ENCODE measurements at regions not wholly inside any gene's neighbourhood (a gene's known extent, or its start where the extent isn't known, plus 50 kb on each side); places are given as distances from the start of the nearest gene placed in this dataset.

GRCh38 chr13:40205771-40206240 is 460.6 kb downstream of the FOXO1 start:
- DNase-seq: no peak
- Histone ChIP-seq H3K4me1 (ENCODE audit: control insufficient read depth in 2 of 3, insufficient read depth in 2 of 3, low read depth in 1 of 3, low read length in 3 of 3) (no peaks in the 10 kb centered on the region), H3K27me3 (ENCODE audit: control insufficient read depth, insufficient read depth, low read length) (no peaks in the 10 kb centered on the region), H3K27ac (ENCODE audit: low read depth in 2 of 2, low read length in 2 of 2) (no peak overlapping the region), H3K36me3 (ENCODE audit: control insufficient read depth in 2 of 3, insufficient read depth in 3 of 3, low read length in 3 of 3) (no peaks in the 10 kb centered on the region), H3K9me3 (ENCODE audit: control insufficient read depth in 2 of 3, insufficient read depth in 1 of 3, low read length in 3 of 3) (peaks cover 0 to 7% (median 0%) of the 10 kb centered on the region in 3 donors), H3K9ac (ENCODE audit: low read length in 3 of 3) (no peak overlapping the region), H3K4me3 (ENCODE audit: low read length in 3 of 3) (no peak overlapping the region)
- no peak for FAIRE-seq
- TF ChIP-seq, protein P1, sequence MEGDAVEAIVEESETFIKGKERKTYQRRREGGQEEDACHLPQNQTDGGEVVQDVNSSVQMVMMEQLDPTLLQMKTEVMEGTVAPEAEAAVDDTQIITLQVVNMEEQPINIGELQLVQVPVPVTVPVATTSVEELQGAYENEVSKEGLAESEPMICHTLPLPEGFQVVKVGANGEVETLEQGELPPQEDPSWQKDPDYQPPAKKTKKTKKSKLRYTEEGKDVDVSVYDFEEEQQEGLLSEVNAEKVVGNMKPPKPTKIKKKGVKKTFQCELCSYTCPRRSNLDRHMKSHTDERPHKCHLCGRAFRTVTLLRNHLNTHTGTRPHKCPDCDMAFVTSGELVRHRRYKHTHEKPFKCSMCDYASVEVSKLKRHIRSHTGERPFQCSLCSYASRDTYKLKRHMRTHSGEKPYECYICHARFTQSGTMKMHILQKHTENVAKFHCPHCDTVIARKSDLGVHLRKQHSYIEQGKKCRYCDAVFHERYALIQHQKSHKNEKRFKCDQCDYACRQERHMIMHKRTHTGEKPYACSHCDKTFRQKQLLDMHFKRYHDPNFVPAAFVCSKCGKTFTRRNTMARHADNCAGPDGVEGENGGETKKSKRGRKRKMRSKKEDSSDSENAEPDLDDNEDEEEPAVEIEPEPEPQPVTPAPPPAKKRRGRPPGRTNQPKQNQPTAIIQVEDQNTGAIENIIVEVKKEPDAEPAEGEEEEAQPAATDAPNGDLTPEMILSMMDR (IDR thresholded peaks at IDR 0.05; ENCODE audit: borderline replicate concordance, extremely low read depth, insufficient read depth): no peak
- intact Hi-C loops (cut with DNase I): no loop called here

DNA sequence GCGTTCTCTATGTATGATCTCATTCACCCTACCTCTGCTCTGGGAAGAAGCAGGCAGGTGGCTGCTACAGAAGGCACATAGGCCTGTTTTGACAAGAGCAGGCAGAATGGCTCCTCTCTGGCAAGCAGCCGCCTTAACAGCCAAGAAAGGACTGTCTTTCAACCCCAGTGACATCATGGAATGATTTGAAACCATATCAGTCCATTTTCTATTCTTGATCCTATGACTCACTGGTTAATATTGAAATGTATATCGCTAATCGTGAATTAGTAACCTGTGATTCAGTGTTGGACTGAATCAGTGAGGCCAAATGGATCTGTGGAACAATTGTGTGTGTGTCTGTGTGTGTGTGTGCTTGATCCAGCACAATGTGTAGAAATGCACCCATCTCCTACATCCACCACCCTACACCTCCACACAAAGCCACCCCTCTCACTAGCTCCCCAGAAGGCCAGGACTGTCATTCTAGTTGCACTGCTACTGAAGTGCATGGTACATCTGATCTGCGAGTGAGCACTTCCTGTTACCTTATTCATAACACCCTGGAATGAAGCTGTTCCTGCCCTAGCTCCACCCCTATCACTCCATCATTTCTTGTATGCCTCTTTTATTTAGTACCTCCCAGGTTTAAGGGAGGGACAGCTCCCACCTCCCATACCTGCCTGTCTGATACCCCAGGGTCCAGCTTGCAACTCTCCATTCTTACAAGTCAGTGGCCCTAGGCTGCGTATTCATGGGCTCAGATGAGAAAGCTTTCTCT is 460.0 kb downstream of the FOXO1 start:
- H3K36me3 ChIP-seq (ENCODE audit: control insufficient read depth in 2 of 3, insufficient read depth in 3 of 3, low read length in 3 of 3): no peaks in the 10 kb centered on the region
- TF ChIP-seq, protein P1 (IDR thresholded peaks at IDR 0.05; ENCODE audit: borderline replicate concordance, extremely low read depth, insufficient read depth): no peak
- H3K4me3 ChIP-seq (ENCODE audit: low read length in 3 of 3): no peak overlapping the region
- H3K9me3 ChIP-seq (ENCODE audit: control insufficient read depth in 2 of 3, insufficient read depth in 1 of 3, low read length in 3 of 3): peaks cover 0 to 7% (median 0%) of the 10 kb centered on the region in 3 donors
- no peaks in the 10 kb centered on the region for H3K4me1 ChIP-seq (ENCODE audit: control insufficient read depth in 2 of 3, insufficient read depth in 2 of 3, low read depth in 1 of 3, low read length in 3 of 3)
- FAIRE-seq (no peak), DNase-seq (no peak)
- no peak overlapping the region for H3K27ac ChIP-seq (ENCODE audit: low read depth in 2 of 2, low read length in 2 of 2)
- H3K27me3 ChIP-seq (ENCODE audit: control insufficient read depth, insufficient read depth, low read length): no peaks in the 10 kb centered on the region
- intact Hi-C loops (cut with DNase I): no loop called here
- H3K9ac ChIP-seq (ENCODE audit: low read length in 3 of 3): no peak overlapping the region

GRCh38 chr13:40207001-40207478 is 459.4 kb downstream of the FOXO1 start:
- Histone ChIP-seq H3K36me3 (ENCODE audit: control insufficient read depth in 2 of 3, insufficient read depth in 3 of 3, low read length in 3 of 3) (no peaks in the 10 kb centered on the region), H3K9me3 (ENCODE audit: control insufficient read depth in 2 of 3, insufficient read depth in 1 of 3, low read length in 3 of 3) (peaks cover 0 to 7% (median 0%) of the 10 kb centered on the region in 3 donors), H3K27me3 (ENCODE audit: control insufficient read depth, insufficient read depth, low read length) (no peaks in the 10 kb centered on the region), H3K9ac (ENCODE audit: low read length in 3 of 3) (no peak overlapping the region), H3K27ac (ENCODE audit: low read depth in 2 of 2, low read length in 2 of 2) (no peak overlapping the region), H3K4me3 (ENCODE audit: low read length in 3 of 3) (no peak overlapping the region), H3K4me1 (ENCODE audit: control insufficient read depth in 2 of 3, insufficient read depth in 2 of 3, low read depth in 1 of 3, low read length in 3 of 3) (no peaks in the 10 kb centered on the region)
- intact Hi-C loops (cut with DNase I): no loop called here
- TF ChIP-seq, protein P1 (IDR thresholded peaks at IDR 0.05; ENCODE audit: borderline replicate concordance, extremely low read depth, insufficient read depth): no peak
- FAIRE-seq (no peak), DNase-seq (no peak)
